GM19035 (cell line): ENCODE measurements at regions not wholly inside any gene's neighbourhood (a gene's known extent, or its start where the extent isn't known, plus 50 kb on each side); places are given as distances from the start of the nearest gene placed in this dataset.
"Not testable (repeated sequence)": the region's sequence is repeated elsewhere in the genome, so short reads cannot be mapped to it uniquely, and the experiment has no call there.

Experiments used
- ATAC-seq: cut with Tn5 transposase; IDR thresholded peaks from one replicate; pipeline ENCODE4 v1.9.1; 2021; ENCODE audit not compliant: unreplicated experiment

GRCh38 chr6:120826253-120826652 is 508.0 kb downstream of the TBC1D32 start:
- no peak for ATAC-seq

DNA sequence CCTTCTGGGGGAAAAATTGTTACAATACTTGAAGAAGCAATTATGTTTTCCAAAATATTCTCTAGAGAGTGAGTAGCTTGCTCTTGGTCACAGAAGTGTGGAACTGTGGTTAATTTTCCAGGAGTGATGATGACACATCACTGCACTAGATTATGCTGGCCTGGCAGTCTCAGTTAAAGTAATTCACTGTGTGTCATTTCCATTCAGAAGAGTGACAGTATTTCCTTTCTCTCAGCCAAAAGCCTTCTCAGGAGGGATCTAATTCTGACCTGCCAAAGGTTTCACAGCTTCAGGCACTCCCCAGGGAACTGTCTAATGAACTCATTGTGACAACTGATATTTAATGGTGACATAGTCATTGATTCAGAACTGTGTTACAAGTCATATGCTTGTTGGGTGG is 517.5 kb downstream of the TBC1D32 start:
- ATAC-seq = no peak

DNA sequence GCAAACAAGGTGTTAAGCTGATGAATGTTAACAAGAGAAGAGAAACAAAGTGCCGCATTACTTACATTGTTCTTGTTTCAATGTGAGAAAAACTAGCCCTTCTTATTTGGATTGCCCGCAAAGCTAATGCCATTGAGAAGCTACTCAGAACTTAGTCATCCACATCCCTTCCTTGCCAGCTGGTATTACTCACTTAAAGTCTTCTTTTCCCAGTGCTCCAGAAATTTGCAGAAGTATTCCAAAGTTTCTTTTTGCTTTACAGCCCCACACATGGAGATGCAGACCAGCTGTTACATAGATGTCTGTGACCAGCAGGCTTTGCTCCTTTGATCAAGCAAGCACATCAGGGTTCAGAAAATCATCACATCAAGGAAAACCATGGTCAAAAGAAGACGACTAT is 529.0 kb downstream of the TBC1D32 start:
- ATAC-seq = no peak

DNA sequence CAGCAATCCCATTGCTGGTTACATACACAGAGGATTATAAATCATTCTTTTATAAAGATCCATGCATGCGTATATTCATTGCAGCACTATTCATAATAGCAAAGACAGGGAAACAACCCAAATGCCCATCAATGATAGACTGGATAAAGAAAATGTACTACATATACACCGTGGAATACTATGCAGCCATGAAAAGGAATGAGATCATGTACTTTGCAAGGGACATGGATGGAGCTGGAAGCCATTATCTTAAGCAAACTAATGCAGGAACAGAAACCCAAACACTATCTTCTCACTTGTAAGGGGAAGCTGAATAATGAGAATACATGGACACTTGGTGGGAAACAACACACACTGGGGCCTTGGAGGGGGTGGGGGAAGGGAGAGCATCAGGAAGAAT is 529.7 kb downstream of the TBC1D32 start:
- ATAC-seq = no peak

GRCh38 chr6:120786682-120787081 is 547.6 kb downstream of the TBC1D32 start:
- ATAC-seq = no peak

GRCh38 chr6:120786256-120786655 is 548.0 kb downstream of the TBC1D32 start:
- no peak for ATAC-seq

- no peak for ATAC-seq
Observed at GRCh38 chr6:120785459-120786086, 548.7 kb downstream of the TBC1D32 start.

DNA sequence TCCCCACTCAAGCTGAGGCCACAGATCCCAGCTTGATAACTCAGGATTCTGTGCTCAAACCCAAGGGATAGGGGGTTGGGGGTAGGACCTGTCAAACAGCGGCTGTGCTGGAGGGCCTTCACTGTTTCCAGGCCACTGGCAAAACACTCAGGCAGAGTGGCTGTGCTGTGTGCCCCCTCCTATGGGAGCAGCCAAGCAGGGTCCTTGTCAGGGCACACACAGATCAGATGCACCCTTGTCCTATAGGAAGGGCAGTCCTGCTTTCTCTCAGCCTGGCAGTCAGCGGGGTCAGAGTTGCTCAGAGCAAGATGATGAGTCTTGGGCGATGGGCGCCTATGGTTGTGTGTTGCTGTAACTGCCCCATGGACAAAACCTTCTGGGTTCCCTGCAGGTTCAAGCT is 554.8 kb downstream of the TBC1D32 start:
- no peak for ATAC-seq

DNA sequence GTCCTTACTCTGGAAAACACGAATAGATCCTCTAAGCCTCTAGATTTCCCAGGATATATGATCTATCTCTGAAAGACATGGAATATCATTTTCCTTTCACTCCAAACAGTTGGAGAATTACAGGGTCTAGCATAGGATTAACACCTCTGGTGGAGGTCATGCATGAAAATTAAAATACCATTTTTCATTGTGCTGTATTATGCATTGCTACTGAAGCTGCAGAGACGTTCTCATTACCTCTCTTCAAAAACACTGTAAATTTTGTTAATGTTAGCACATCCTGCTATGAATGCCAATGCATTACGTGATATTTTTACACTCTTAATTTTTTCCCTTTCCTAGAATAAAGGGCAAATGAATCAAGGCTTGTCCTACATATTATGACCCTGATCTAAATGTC is 558.6 kb downstream of the TBC1D32 start:
- ATAC-seq = no peak

GRCh38 chr6:120774275-120774674 is 560.0 kb downstream of the TBC1D32 start:
- ATAC-seq = no peak

DNA sequence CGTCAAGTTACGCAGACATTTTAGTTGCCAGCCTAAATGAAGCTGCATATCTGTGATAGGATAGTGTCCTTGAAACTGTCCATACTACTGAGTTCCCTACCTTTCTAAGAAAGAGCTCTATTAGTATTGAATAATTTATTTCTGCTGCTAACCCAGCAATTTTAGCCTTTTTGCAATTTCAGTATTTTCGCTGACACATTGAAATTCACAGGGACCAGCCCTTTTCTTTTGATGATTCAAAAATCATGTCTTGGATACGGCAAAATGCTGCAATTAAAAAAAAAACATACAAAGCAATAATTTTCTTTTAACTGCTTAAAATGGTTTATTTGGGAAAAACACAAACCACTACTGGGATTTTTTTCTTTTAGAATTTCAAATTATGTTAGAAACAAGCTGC is 563.3 kb downstream of the TBC1D32 start:
- ATAC-seq = no peak

GRCh38 chr6:120764312-120764711 is 570.0 kb downstream of the TBC1D32 start:
- ATAC-seq = no peak

DNA sequence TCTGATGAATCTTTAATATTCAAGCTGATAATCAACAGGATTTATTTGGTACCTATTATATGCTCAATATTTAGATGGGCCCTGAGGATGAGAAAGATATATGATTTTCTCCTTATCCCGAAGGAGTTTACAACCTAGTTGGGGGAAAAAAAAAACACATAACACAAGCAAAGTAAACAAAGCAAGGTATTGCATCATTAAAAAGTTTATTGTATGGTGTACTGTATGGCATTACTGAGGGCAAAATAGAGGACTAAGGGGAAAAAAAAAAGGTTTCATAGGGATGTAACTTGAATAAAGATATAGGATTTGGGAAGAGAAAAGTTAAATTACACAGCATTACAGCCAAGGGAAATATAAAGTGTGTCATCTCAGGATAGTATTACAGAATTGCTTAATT is 574.7 kb downstream of the TBC1D32 start:
- no peak for ATAC-seq

- ATAC-seq = not testable (repeated sequence)
Observed at GRCh38 chr6:120748574-120748973, 585.7 kb downstream of the TBC1D32 start.

DNA sequence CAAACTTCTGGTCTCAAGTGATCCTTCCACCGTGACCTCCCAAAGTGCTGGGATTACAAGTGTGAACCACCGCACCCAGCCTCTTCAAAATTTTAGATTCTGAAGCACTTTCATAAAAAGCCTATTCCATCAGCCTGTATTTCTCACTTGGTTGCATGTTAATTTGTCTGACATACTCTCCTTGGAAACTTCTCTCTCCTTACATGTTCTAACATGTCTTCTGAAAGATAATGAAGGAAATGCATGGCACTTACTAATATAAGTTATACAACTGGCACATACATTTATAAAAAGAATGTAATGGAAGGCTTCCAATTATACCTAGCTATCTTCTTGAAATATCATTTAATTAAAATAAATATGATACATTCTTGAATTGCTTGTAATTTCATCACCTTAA is 597.5 kb downstream of the TBC1D32 start:
- no peak for ATAC-seq

DNA sequence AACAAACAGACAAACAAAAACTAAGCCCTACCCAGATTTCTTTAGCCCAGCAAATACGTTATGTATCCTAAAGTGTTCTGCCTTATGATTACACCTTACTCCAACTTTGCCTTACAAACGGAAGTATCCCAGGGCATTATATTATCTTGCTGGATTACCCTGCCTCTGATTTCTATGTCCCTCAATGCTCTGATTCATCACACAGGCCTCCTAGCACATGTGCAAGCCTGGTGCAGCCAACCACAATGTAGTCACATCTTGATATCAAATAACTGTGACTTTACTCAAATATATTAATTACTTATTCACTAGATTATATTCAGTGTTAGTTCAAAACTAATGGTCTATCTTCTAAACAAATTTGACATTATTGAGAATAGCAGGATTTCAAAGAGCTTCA is 598.6 kb downstream of the TBC1D32 start:
- no peak for ATAC-seq

DNA sequence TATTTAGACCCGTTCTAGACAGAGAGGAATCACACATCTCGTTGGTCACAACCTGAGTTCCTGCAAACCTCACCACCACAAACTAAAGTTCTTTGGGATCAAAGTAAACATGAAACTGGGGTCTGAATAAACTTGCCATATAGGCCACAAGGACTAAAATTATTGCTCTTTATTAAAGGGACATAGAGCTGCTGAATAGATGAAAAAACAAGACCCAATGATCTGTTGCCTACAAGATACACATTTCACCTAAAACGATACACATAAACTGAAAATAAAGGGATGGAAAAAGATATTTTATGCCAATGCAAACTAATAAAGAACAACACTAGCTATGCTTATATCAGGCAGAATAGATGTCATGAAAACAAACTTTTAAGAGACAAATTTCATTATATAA is 623.0 kb downstream of the TBC1D32 start:
- ATAC-seq = no peak

DNA sequence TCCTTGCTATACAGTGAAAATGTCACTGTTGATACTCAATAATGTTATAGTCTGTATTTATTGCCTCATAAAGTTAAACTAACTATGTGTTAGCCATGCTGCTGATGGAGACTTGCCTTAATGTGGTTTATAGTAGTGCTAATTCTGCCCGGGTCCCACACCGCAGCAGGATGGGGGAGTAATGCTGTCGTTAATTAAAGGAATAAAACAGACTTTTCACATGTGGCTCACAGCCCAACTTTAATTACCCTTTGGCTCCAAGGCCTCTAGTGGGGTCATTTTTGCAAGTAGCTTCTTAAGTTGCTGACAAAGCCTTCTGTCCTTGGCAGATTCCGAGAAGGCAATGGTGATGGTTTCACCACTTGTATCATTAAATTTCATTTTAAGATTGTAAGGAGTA is 634.3 kb downstream of the TBC1D32 start:
- ATAC-seq = no peak

DNA sequence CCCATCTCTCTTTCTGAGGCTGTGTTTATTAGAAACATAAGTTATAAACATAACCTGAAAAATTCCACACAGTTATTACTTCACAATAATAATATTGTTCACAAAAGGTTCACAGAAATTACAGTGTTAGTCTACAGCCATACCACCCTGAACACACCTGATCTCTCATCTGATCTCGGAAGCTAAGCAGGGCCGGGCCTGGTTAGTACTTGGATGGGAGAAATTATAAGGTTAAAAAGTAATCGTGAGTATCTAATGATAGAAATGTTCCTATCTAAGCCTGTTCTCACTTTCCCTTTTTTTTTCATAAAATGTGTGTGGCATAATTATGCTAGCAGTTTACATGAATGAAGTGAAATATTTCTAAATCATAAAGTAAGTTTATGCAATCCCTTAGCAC is 647.8 kb downstream of the TBC1D32 start:
- no peak for ATAC-seq

GRCh38 chr6:120682145-120682544 is 652.1 kb downstream of the TBC1D32 start:
- ATAC-seq = no peak

DNA sequence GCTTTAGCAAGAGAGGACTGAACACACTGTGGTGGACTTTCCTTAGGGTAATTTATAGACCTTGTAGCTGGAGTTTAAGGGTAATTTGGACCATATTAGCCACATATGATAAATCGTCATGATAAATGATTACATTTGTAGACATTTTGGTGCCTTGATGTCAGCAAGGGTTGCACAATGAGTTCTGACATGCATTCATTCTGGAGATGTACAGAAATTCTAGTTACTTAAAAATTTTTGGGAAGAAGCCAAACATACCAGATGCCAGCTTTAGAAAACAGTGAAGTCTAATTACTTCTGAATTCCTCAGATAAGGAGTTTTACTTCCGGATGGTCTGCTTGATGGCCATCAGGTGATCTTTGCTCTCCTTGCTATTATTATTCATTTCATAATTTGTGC is 653.1 kb downstream of the TBC1D32 start:
- ATAC-seq = no peak

- no peak for ATAC-seq
Observed at GRCh38 chr6:120675886-120676285, 658.4 kb downstream of the TBC1D32 start.

DNA sequence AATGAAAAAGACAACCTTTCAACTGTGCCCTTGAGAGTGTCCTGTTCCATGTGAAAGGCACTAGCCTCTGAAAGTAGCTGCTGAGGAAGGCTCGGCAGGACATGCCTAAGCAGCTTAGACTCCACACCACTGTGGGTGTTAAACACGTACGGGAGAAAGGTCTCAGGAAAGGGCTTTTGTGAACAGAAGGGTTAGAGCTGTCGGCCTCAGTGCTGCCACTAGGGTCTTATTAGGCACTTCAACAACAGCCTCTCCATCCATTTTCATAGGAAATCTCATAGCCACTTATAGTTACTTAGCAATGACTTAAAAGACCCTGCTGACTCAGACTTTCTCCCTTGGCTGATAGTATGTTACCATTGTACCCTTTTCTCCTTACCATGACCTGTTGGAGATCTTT is 662.8 kb downstream of the TBC1D32 start:
- no peak for ATAC-seq

DNA sequence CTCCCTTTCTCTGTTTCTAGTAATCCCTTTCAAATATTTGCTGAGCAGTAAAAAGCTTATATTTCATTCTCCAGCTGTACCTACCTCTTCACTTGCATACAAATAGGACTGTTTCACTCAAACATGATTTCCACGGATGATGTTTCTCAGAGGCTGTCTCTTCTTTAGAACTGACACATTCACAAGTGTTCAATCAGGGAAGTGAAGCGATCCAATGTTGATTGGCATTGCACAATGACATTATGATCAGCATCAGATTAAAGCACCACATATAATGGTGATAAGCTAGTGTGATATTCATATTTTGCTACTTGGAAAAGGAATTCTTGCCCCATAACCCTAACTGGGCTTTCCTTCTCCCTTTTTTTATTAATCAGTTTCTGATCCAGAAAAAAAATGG is 681.8 kb downstream of the TBC1D32 start:
- ATAC-seq = no peak
